CD14-positive monocyte (primary cell): ENCODE measurements at regions not wholly inside any gene's neighbourhood (a gene's known extent, or its start where the extent isn't known, plus 50 kb on each side); places are given as distances from the start of the nearest gene placed in this dataset.

Experiments used
- DNase-seq, 3 donors: peaks; one replicate each; pipeline ENCODE4 v3.0.0-alpha.2; 2011 to 2022
- H2AFZ ChIP-seq: 2 replicates; pipeline ENCODE4 v1.6.0; 2012; ENCODE audit warnings: mild to moderate bottlenecking, low read depth, low read length, inconsistent platforms; ENCODE audit not compliant: insufficient read depth, poor library complexity, severe bottlenecking
- H3K27ac ChIP-seq, 2 donors: 1 replicate in 1 of 2; 2 replicates in 1 of 2; pipeline ENCODE4 v1.5.1; 2012 to 2013; ENCODE audit warnings: low read length in 2 of 2, control low read depth in 1 of 2, inconsistent platforms in 1 of 2, low read depth in 1 of 2, mild to moderate bottlenecking in 1 of 2
- H3K27me3 ChIP-seq, 2 donors: one replicate each; pipeline versions ENCODE4 v1.6.0 to v1.6.1; 2011 to 2013; ENCODE audit warnings: low read length in 2 of 2; ENCODE audit not compliant: control insufficient read depth in 2 of 2, insufficient read depth in 2 of 2
- H3K36me3 ChIP-seq, 2 donors: replicated peaks in 1 of 2; 1 replicate in 1 of 2; 2 replicates in 1 of 2; pipeline versions ENCODE4 v1.5.1 to v1.6.1; 2012 to 2013; ENCODE audit warnings: low read length in 2 of 2, control low read depth in 1 of 2, inconsistent platforms in 1 of 2, mild to moderate bottlenecking in 1 of 2; ENCODE audit not compliant: insufficient read depth in 2 of 2, control insufficient read depth in 1 of 2
- H3K4me1 ChIP-seq, 2 donors: 1 replicate in 1 of 2; 2 replicates in 1 of 2; pipeline versions ENCODE4 v1.5.1 to v1.6.1; 2012 to 2013; ENCODE audit warnings: low read length in 2 of 2, control low read depth in 1 of 2, inconsistent platforms in 1 of 2, mild to moderate bottlenecking in 1 of 2, moderate library complexity in 1 of 2; ENCODE audit not compliant: insufficient read depth in 2 of 2, control insufficient read depth in 1 of 2
- H3K4me2 ChIP-seq: replicated peaks from 2 replicates; pipeline ENCODE3; 2012; ENCODE audit warnings: low read length, moderate library complexity, mild to moderate bottlenecking; ENCODE audit not compliant: poor library complexity, severe bottlenecking; ENCODE audit errors: extremely low read depth
- H3K4me3 ChIP-seq, 3 experiments: fragments of 200-600 bp in 1 of 3; sonication (generic) in 1 of 3; replicated peaks in 1 of 3; 1 replicate in 2 of 3; 2 replicates in 1 of 3; pipeline ENCODE4 v1.5.1; 2011 to 2013; ENCODE audit warnings: low read length in 3 of 3, mild to moderate bottlenecking in 3 of 3, control low read depth in 2 of 3, low read depth in 2 of 3, inconsistent platforms in 1 of 3, moderate library complexity in 1 of 3
- H3K79me2 ChIP-seq: 2 replicates; pipeline ENCODE4 v1.6.0; 2012; ENCODE audit warnings: mild to moderate bottlenecking, control low read depth, inconsistent platforms, low read length, moderate library complexity; ENCODE audit not compliant: insufficient read depth
- H3K9ac ChIP-seq: 2 replicates; pipeline ENCODE4 v1.6.0; 2017; ENCODE audit warnings: low read length, mild to moderate bottlenecking; ENCODE audit not compliant: insufficient read depth, poor library complexity, severe bottlenecking
- H3K9me3 ChIP-seq, 2 donors: replicated peaks in 1 of 2; 1 replicate in 1 of 2; 2 replicates in 1 of 2; pipeline versions ENCODE4 v1.5.1 to v1.6.1; 2012 to 2013; ENCODE audit warnings: low read length in 2 of 2, control low read depth in 1 of 2; ENCODE audit not compliant: control insufficient read depth in 1 of 2, insufficient read depth in 1 of 2
- H4K20me1 ChIP-seq: 2 replicates; pipeline ENCODE4 v1.6.0; 2012; ENCODE audit warnings: mild to moderate bottlenecking, low read length, control low read depth, moderate library complexity; ENCODE audit not compliant: insufficient read depth
- H3K27ac Mint-ChIP-seq, 7 donors: one replicate each; pipeline ENCODE4 v1.8.0; 2020; ENCODE audit warnings: mild to moderate bottlenecking in 7 of 7, mixed read lengths in 7 of 7, moderate library complexity in 6 of 7, inconsistent platforms in 2 of 7
- H3K27me3 Mint-ChIP-seq, 3 donors: one replicate each; pipeline ENCODE4 v1.8.0; 2021 to 2022; ENCODE audit warnings: low read depth in 3 of 3, mild to moderate bottlenecking in 3 of 3, mixed read lengths in 3 of 3, moderate library complexity in 3 of 3, inconsistent platforms in 1 of 3
- H3K36me3 Mint-ChIP-seq, 2 donors: one replicate each; pipeline ENCODE4 v1.8.0; 2020; ENCODE audit warnings: mixed read lengths in 2 of 2, inconsistent platforms in 1 of 2, mild to moderate bottlenecking in 1 of 2
- H3K4me1 Mint-ChIP-seq: one replicate; pipeline ENCODE4 v1.8.0; 2020; ENCODE audit warnings: mild to moderate bottlenecking, mixed read lengths
- H3K4me3 Mint-ChIP-seq, 2 donors: one replicate each; pipeline ENCODE4 v1.8.0; 2020; ENCODE audit warnings: mild to moderate bottlenecking in 2 of 2, mixed read lengths in 2 of 2, moderate library complexity in 1 of 2
- H3K9me3 Mint-ChIP-seq, 7 donors: one replicate each; pipeline ENCODE4 v1.8.0; 2020 to 2022; ENCODE audit warnings: mixed read lengths in 7 of 7, mild to moderate bottlenecking in 6 of 7, moderate library complexity in 6 of 7, inconsistent platforms in 2 of 7
- CTCF ChIP-seq: fragments of 200-600 bp; IDR thresholded peaks from one replicate; pipeline ENCODE4 v1.8.0; 2022; ENCODE audit warnings: antibody characterized with exemption, mild to moderate bottlenecking
- WGBS: methylation state at CpG from one replicate; pipeline ENCODE4 v1.1.5; 2013; ENCODE audit warnings: missing lambda C conversion rate; ENCODE audit not compliant: insufficient coverage; 5-methylcytosine and 5-hydroxymethylcytosine counted together
- intact Hi-C, 2 donors: fragments of 100-400 bp; cut with micrococcal nuclease; formaldehyde crosslinking; loops; one replicate each; pipeline versions ENCODE4 v1.15.0 to v1.15.1; 2023

- H3K4me3 Mint-ChIP-seq: no peak overlapping the region
- no peaks in the 10 kb centered on the region for H3K36me3 ChIP-seq
- no peaks in the 10 kb centered on the region for H3K79me2 ChIP-seq
Observed at GRCh38 chr3:34323517-34323916, 525.1 kb downstream of the PDCD6IP start.

GRCh38 chr3:34346656-34347055, 548.2 kb downstream of the PDCD6IP start:
- H3K9me3 Mint-ChIP-seq: peaks cover 0 to 3% (median 1%) of the 10 kb centered on the region in 7 donors
- no peak overlapping the region for H3K4me2 ChIP-seq
- H3K27ac Mint-ChIP-seq: no peak overlapping the region
- WGBS: no CpG with 5 or more reads among the region's 4 CpGs
- no peaks in the 10 kb centered on the region for H3K9me3 ChIP-seq
- no peaks in the 10 kb centered on the region for H4K20me1 ChIP-seq
- intact Hi-C loops: no loop called here
- no peak for TF ChIP-seq CTCF
- no peak overlapping the region for H2AFZ ChIP-seq
- no peaks in the 10 kb centered on the region for H3K36me3 ChIP-seq
- no peaks in the 10 kb centered on the region for H3K36me3 Mint-ChIP-seq
- H3K4me1 Mint-ChIP-seq: peaks cover 2% of the 10 kb centered on the region
- no peaks in the 10 kb centered on the region for H3K4me1 ChIP-seq
- H3K27ac ChIP-seq: no peak overlapping the region
- no peak overlapping the region for H3K9ac ChIP-seq
- H3K27me3 ChIP-seq: no peaks in the 10 kb centered on the region
- no peaks in the 10 kb centered on the region for H3K79me2 ChIP-seq
- no peak for DNase-seq
- H3K4me3 ChIP-seq: no peak overlapping the region
- H3K4me3 Mint-ChIP-seq: no peak overlapping the region
- H3K27me3 Mint-ChIP-seq: no peaks in the 10 kb centered on the region

More at GRCh38 chr3:34323517-34323916, 525.1 kb downstream of the PDCD6IP start:
- no peaks in the 10 kb centered on the region for H3K9me3 ChIP-seq
- no peak overlapping the region for H3K27ac Mint-ChIP-seq
- no peaks in the 10 kb centered on the region for H3K27me3 ChIP-seq
- H4K20me1 ChIP-seq: no peaks in the 10 kb centered on the region
- no peak overlapping the region for H3K9ac ChIP-seq
- no peak overlapping the region for H2AFZ ChIP-seq
- no peaks in the 10 kb centered on the region for H3K36me3 Mint-ChIP-seq
- H3K4me3 ChIP-seq: no peak overlapping the region
- H3K4me2 ChIP-seq: no peak overlapping the region
- intact Hi-C loops: no loop called here
- 100% methylated on average over 1 of the region's 2 CpGs for WGBS
- no peak for DNase-seq
- no peak overlapping the region for H3K27ac ChIP-seq
- no peaks in the 10 kb centered on the region for H3K27me3 Mint-ChIP-seq
- TF ChIP-seq CTCF: no peak
- peaks cover 0 to 10% (median 3%) of the 10 kb centered on the region in 7 donors for H3K9me3 Mint-ChIP-seq
- H3K4me1 Mint-ChIP-seq: no peaks in the 10 kb centered on the region
- no peaks in the 10 kb centered on the region for H3K4me1 ChIP-seq
